H9 (cell line): ENCODE measurements at regions not wholly inside any gene's neighbourhood (a gene's known extent, or its start where the extent isn't known, plus 50 kb on each side); places are given as distances from the start of the nearest gene placed in this dataset.

Experiments
- DNase-seq: peaks from one replicate; pipeline ENCODE4 v3.0.0-alpha.2; 2017
- H2AFZ ChIP-seq: one replicate; pipeline ENCODE4 v1.6.1; 2013; ENCODE audit warnings: mild to moderate bottlenecking, low read length, control low read depth, moderate library complexity
- H2AK5ac ChIP-seq: 2 replicates; pipeline ENCODE4 v1.6.1; 2013; ENCODE audit warnings: low read length, control low read depth, mixed read lengths; ENCODE audit not compliant: insufficient read length
- H2BK120ac ChIP-seq: one replicate; pipeline ENCODE4 v1.6.1; 2013; ENCODE audit warnings: low read depth, mild to moderate bottlenecking, low read length, control low read depth, inconsistent platforms; ENCODE audit not compliant: poor library complexity, severe bottlenecking
- H2BK12ac ChIP-seq: 2 replicates; pipeline ENCODE4 v1.6.1; 2013; ENCODE audit warnings: low read length, control low read depth, mixed read lengths, low read depth; ENCODE audit not compliant: insufficient read length
- H2BK15ac ChIP-seq: 2 replicates; pipeline ENCODE4 v1.6.1; 2013; ENCODE audit warnings: low read depth, low read length, control low read depth
- H2BK20ac ChIP-seq: one replicate; pipeline ENCODE4 v1.6.1; 2013; ENCODE audit warnings: low read depth, mild to moderate bottlenecking, low read length, control low read depth, inconsistent platforms; ENCODE audit not compliant: poor library complexity, severe bottlenecking
- H2BK5ac ChIP-seq: 2 replicates; pipeline ENCODE4 v1.6.1; 2013; ENCODE audit warnings: low read length, control low read depth, mixed read lengths; ENCODE audit not compliant: insufficient read length
- H3K14ac ChIP-seq: 2 replicates; pipeline ENCODE4 v1.6.1; 2013; ENCODE audit warnings: low read length, control low read depth; ENCODE audit not compliant: insufficient read depth
- H3K18ac ChIP-seq: 2 replicates; pipeline ENCODE4 v1.6.1; 2013; ENCODE audit warnings: low read depth, mild to moderate bottlenecking, mixed read lengths, low read length, control low read depth; ENCODE audit not compliant: insufficient read length
- H3K23ac ChIP-seq: 2 replicates; pipeline ENCODE4 v1.6.1; 2013; ENCODE audit warnings: low read length, control low read depth, mixed read lengths, low read depth; ENCODE audit not compliant: insufficient read length
- H3K23me2 ChIP-seq: 2 replicates; pipeline ENCODE4 v1.6.1; 2013; ENCODE audit warnings: low read depth, mild to moderate bottlenecking, mixed read lengths, low read length, control low read depth; ENCODE audit not compliant: insufficient read length, poor library complexity, severe bottlenecking
- H3K27ac ChIP-seq: 2 replicates; pipeline ENCODE4 v1.5.1; 2013; ENCODE audit warnings: low read length, control low read depth, mixed read lengths, low read depth; ENCODE audit not compliant: insufficient read length
- H3K27me3 ChIP-seq: 2 replicates; pipeline ENCODE4 v1.6.1; 2013; ENCODE audit warnings: low read length, control low read depth, inconsistent platforms; ENCODE audit not compliant: insufficient read depth
- H3K4ac ChIP-seq: 2 replicates; pipeline ENCODE4 v1.6.1; 2013; ENCODE audit warnings: low read depth, mild to moderate bottlenecking, control low read depth, inconsistent platforms, low read length, moderate library complexity
- H3K4me1 ChIP-seq: 2 replicates; pipeline ENCODE4 v1.6.1; 2013; ENCODE audit warnings: low read length, control low read depth, inconsistent platforms; ENCODE audit not compliant: insufficient read depth
- H3K4me2 ChIP-seq: 2 replicates; pipeline ENCODE4 v1.6.1; 2013; ENCODE audit warnings: low read length, control low read depth, mixed read lengths; ENCODE audit not compliant: insufficient read length, insufficient read depth
- H3K56ac ChIP-seq: 2 replicates; pipeline ENCODE4 v1.6.1; 2013; ENCODE audit warnings: low read depth, mild to moderate bottlenecking, mixed read lengths, low read length, control low read depth; ENCODE audit not compliant: insufficient read length
- H3K79me1 ChIP-seq: 2 replicates; pipeline ENCODE4 v1.6.1; 2013; ENCODE audit warnings: low read depth, mild to moderate bottlenecking, moderate library complexity, low read length, control low read depth, inconsistent platforms; ENCODE audit not compliant: insufficient read depth, poor library complexity, severe bottlenecking
- H3K79me2 ChIP-seq: 2 replicates; pipeline ENCODE4 v1.6.1; 2013; ENCODE audit warnings: low read length, control low read depth, inconsistent platforms; ENCODE audit not compliant: insufficient read depth
- H3K9ac ChIP-seq: 2 replicates; pipeline ENCODE4 v1.6.1; 2013; ENCODE audit warnings: low read length, control low read depth, mixed read lengths; ENCODE audit not compliant: insufficient read length; ENCODE audit errors: extremely low read depth
- H3K9me3 ChIP-seq: one replicate; pipeline ENCODE4 v1.6.1; 2013; ENCODE audit warnings: low read depth, low read length, inconsistent platforms; ENCODE audit not compliant: control insufficient read depth
- H3T11ph ChIP-seq: one replicate; pipeline ENCODE4 v1.6.1; 2013; ENCODE audit warnings: mild to moderate bottlenecking, low read length, control low read depth, inconsistent platforms
- H4K20me1 ChIP-seq: one replicate; pipeline ENCODE4 v1.6.1; 2013; ENCODE audit not compliant: control insufficient read depth, insufficient read length, insufficient read depth
- H4K5ac ChIP-seq: 2 replicates; pipeline ENCODE4 v1.6.1; 2013; ENCODE audit warnings: low read depth, mild to moderate bottlenecking, mixed read lengths, low read length, control low read depth; ENCODE audit not compliant: insufficient read length
- H4K8ac ChIP-seq: replicated peaks from 2 replicates; pipeline ENCODE4 v1.6.1; 2013; ENCODE audit warnings: low read length, control low read depth, mixed read lengths, low read depth; ENCODE audit not compliant: insufficient read length
- H4K91ac ChIP-seq: 2 replicates; pipeline ENCODE4 v1.6.1; 2013; ENCODE audit warnings: low read depth, mild to moderate bottlenecking, moderate library complexity, mixed read lengths, low read length, control low read depth; ENCODE audit not compliant: insufficient read length
- H3K27ac Mint-ChIP-seq, 3 experiments: 2 replicates in 2 of 3; 3 replicates in 1 of 3; pipeline ENCODE4 v1.8.0; 2020 to 2021; ENCODE audit warnings: mixed read lengths in 3 of 3, mild to moderate bottlenecking in 1 of 3, moderate library complexity in 1 of 3
- H3K27me3 Mint-ChIP-seq: 2 replicates; pipeline ENCODE4 v1.8.0; 2021; ENCODE audit warnings: low read depth, mild to moderate bottlenecking, moderate library complexity, mixed read lengths
- H3K36me3 Mint-ChIP-seq, 3 experiments: 2 replicates in 2 of 3; 3 replicates in 1 of 3; pipeline ENCODE4 v1.8.0; 2020 to 2021; ENCODE audit warnings: low read depth in 3 of 3, mixed read lengths in 3 of 3; ENCODE audit not compliant: insufficient read depth in 1 of 3
- H3K4me1 Mint-ChIP-seq, 2 experiments: 2 replicates each; pipeline ENCODE4 v1.8.0; 2020; ENCODE audit warnings: mixed read lengths in 2 of 2
- H3K4me3 Mint-ChIP-seq, 2 experiments: 2 replicates in 1 of 2; 3 replicates in 1 of 2; pipeline ENCODE4 v1.8.0; 2020 to 2021; ENCODE audit warnings: mild to moderate bottlenecking in 2 of 2, mixed read lengths in 2 of 2, moderate library complexity in 1 of 2
- H3K9me3 Mint-ChIP-seq, 2 experiments: 2 replicates in 1 of 2; 3 replicates in 1 of 2; pipeline ENCODE4 v1.8.0; 2020; ENCODE audit warnings: mild to moderate bottlenecking in 2 of 2, mixed read lengths in 2 of 2, moderate library complexity in 1 of 2
- CTCF ChIP-seq: fragments of 200-600 bp; sonication (generic); conservative IDR thresholded peaks from 3 replicates; pipeline ENCODE4 v1.8.0; 2021; ENCODE audit warnings: antibody characterized with exemption, mild to moderate bottlenecking
- WGBS: extraction: QIAGEN DNeasy Blood & Tissue Kit; methylation state at CpG from one replicate; pipeline ENCODE4 v1.1.7; 2013; ENCODE audit warnings: missing lambda C conversion rate, low lambda C conversion rate, mixed read lengths; ENCODE audit not compliant: insufficient read length; ENCODE audit errors: extremely low coverage; 5-methylcytosine and 5-hydroxymethylcytosine counted together

GRCh38 chr7:18133921-18134320 lies 106.3 kb upstream of the PRPS1L1 start:
- no CpG with 5 or more reads among the region's 3 CpGs for WGBS
- Histone ChIP-seq H3K9me3 (no peaks in the 10 kb centered on the region), H3K23ac (no peak overlapping the region), H3K18ac (no peak overlapping the region), H3K4me1 (no peaks in the 10 kb centered on the region), H2BK20ac (no peak overlapping the region), H3K27me3 (no peaks in the 10 kb centered on the region), H3K4me2 (no peak overlapping the region), H2AFZ (no peak overlapping the region), H4K8ac (no peak overlapping the region), H3K4ac (no peak overlapping the region), H2AK5ac (no peak overlapping the region), H3K27ac (no peak overlapping the region), H2BK120ac (no peak overlapping the region), H3K56ac (no peak overlapping the region), H2BK12ac (no peak overlapping the region), H3K14ac (no peak overlapping the region), H3K9ac (no peak overlapping the region), H4K20me1 (no peaks in the 10 kb centered on the region), H2BK15ac (no peak overlapping the region), H4K91ac (no peak overlapping the region), H3T11ph (no peak overlapping the region), H2BK5ac (no peak overlapping the region), H4K5ac (no peak overlapping the region), H3K23me2 (no peaks in the 10 kb centered on the region), H3K79me2 (no peaks in the 10 kb centered on the region), H3K79me1 (no peaks in the 10 kb centered on the region)
- Mint-ChIP-seq H3K4me3 (no peak overlapping the region), H3K27ac (no peak overlapping the region), H3K9me3 (no peaks in the 10 kb centered on the region), H3K36me3 (no peaks in the 10 kb centered on the region), H3K4me1 (no peaks in the 10 kb centered on the region), H3K27me3 (no peaks in the 10 kb centered on the region)
- no peak for TF ChIP-seq CTCF
- no peak for DNase-seq
